Tibial nerve (tissue), 4 donors: ENCODE measurements at regions not wholly inside any gene's neighbourhood (a gene's known extent, or its start where the extent isn't known, plus 50 kb on each side); places are given as distances from the start of the nearest gene placed in this dataset.

Experiments
- EP300 ChIP-seq, 2 donors: sonication (generic); formaldehyde crosslinking; IDR thresholded peaks; one replicate each; pipeline ENCODE4 v1.6.1; 2017; ENCODE audit warnings: antibody characterized with exemption in 2 of 2, mild to moderate bottlenecking in 1 of 2
- TF ChIP-seq, protein P1 (sequence below), 5 experiments: fragments of 200-600 bp in 3 of 5; fragments of 450-650 bp in 2 of 5; sonication (generic) in 3 of 5; IDR thresholded peaks; one replicate each; pipeline ENCODE4 v1.5.1; 2016 to 2019; ENCODE audit warnings: antibody characterized with exemption in 5 of 5, mild to moderate bottlenecking in 3 of 5, moderate library complexity in 2 of 5

GRCh38 chr7:52253953-52254352, 781.5 kb upstream of the POM121L12 start:
- TF ChIP-seq, protein P1, sequence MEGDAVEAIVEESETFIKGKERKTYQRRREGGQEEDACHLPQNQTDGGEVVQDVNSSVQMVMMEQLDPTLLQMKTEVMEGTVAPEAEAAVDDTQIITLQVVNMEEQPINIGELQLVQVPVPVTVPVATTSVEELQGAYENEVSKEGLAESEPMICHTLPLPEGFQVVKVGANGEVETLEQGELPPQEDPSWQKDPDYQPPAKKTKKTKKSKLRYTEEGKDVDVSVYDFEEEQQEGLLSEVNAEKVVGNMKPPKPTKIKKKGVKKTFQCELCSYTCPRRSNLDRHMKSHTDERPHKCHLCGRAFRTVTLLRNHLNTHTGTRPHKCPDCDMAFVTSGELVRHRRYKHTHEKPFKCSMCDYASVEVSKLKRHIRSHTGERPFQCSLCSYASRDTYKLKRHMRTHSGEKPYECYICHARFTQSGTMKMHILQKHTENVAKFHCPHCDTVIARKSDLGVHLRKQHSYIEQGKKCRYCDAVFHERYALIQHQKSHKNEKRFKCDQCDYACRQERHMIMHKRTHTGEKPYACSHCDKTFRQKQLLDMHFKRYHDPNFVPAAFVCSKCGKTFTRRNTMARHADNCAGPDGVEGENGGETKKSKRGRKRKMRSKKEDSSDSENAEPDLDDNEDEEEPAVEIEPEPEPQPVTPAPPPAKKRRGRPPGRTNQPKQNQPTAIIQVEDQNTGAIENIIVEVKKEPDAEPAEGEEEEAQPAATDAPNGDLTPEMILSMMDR (IDR thresholded peaks at IDR 0.05) = no peak
- no peak for TF ChIP-seq EP300 (IDR thresholded peaks at IDR 0.05)
